Tibial artery (tissue), 4 donors: ENCODE measurements at regions not wholly inside any gene's neighbourhood (a gene's known extent, or its start where the extent isn't known, plus 50 kb on each side); places are given as distances from the start of the nearest gene placed in this dataset.

ENCODE experiments used
- DNase-seq, 2 donors: peaks; one replicate each; pipeline ENCODE4 v3.0.0-alpha.2; 2019
- H3K27ac ChIP-seq, 2 donors: fragments of 200-600 bp; sonication (generic) in 1 of 2; 1 replicate in 1 of 2; 2 replicates in 1 of 2; pipeline ENCODE4 v1.5.1; 2018 to 2019; ENCODE audit warnings: mild to moderate bottlenecking in 1 of 2
- H3K27me3 ChIP-seq, 2 donors: fragments of 200-600 bp; sonication (generic) in 1 of 2; one replicate each; pipeline versions ENCODE4 v1.5.1 to v1.6.0; 2016 to 2019
- H3K36me3 ChIP-seq, 3 donors: fragments of 200-600 bp; sonication (generic) in 2 of 3; one replicate each; pipeline ENCODE4 v1.5.1; 2016 to 2019; ENCODE audit warnings: mild to moderate bottlenecking in 2 of 3
- H3K4me1 ChIP-seq, 4 donors: fragments of 200-600 bp; sonication (generic) in 2 of 4; 1 replicate in 3 of 4; 2 replicates in 1 of 4; pipeline ENCODE4 v1.5.1; 2016 to 2019
- H3K4me3 ChIP-seq, 2 donors: fragments of 200-600 bp; sonication (generic) in 1 of 2; 1 replicate in 1 of 2; 2 replicates in 1 of 2; pipeline ENCODE4 v1.5.1; 2018 to 2019; ENCODE audit warnings: mild to moderate bottlenecking in 2 of 2
- H3K9me3 ChIP-seq, 3 donors: fragments of 200-600 bp; sonication (generic) in 1 of 3; one replicate each; pipeline ENCODE4 v1.5.1; 2016 to 2019
- intact Hi-C: fragments of 100-400 bp; cut with DNase I; formaldehyde crosslinking; loops from one replicate; pipeline ENCODE4 v1.15.0; 2023; ENCODE audit warnings: low total_unique reads
- TF ChIP-seq, protein P1 (sequence below), 2 experiments: fragments of 200-600 bp in 1 of 2; fragments of 450-650 bp in 1 of 2; IDR thresholded peaks; one replicate each; pipeline ENCODE4 v1.5.1; 2017 to 2019; ENCODE audit warnings: antibody characterized with exemption in 2 of 2, mild to moderate bottlenecking in 1 of 2, moderate library complexity in 1 of 2

DNA sequence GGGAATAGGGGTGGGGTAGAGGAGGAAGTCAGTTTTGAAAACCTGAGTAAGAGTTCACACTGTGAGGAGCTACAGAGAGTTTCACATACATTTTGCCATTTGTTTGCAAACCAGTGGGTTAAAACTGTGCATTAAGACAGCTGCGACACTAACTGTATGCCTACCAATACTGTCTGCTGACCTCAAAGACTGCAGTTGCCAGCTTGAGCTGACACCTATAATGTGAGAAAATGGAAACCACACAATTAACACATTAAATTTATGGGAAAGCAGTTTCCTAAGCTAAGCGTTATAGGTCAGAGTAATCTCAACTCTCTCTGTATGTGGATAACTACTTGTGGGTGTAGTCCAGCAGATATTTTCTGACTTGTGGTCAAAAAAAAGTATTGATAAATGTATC is 756.6 kb upstream of the GCFC2 start:
- no peaks in the 10 kb centered on the region for H3K27me3 ChIP-seq
- H3K4me1 ChIP-seq: no peaks in the 10 kb centered on the region
- intact Hi-C loops: no loop called here
- no peaks in the 10 kb centered on the region for H3K9me3 ChIP-seq
- H3K27ac ChIP-seq: no peak overlapping the region
- TF ChIP-seq, protein P1, sequence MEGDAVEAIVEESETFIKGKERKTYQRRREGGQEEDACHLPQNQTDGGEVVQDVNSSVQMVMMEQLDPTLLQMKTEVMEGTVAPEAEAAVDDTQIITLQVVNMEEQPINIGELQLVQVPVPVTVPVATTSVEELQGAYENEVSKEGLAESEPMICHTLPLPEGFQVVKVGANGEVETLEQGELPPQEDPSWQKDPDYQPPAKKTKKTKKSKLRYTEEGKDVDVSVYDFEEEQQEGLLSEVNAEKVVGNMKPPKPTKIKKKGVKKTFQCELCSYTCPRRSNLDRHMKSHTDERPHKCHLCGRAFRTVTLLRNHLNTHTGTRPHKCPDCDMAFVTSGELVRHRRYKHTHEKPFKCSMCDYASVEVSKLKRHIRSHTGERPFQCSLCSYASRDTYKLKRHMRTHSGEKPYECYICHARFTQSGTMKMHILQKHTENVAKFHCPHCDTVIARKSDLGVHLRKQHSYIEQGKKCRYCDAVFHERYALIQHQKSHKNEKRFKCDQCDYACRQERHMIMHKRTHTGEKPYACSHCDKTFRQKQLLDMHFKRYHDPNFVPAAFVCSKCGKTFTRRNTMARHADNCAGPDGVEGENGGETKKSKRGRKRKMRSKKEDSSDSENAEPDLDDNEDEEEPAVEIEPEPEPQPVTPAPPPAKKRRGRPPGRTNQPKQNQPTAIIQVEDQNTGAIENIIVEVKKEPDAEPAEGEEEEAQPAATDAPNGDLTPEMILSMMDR (IDR thresholded peaks at IDR 0.05): no peak
- DNase-seq: no peak
- no peaks in the 10 kb centered on the region for H3K36me3 ChIP-seq
- no peak overlapping the region for H3K4me3 ChIP-seq

DNA sequence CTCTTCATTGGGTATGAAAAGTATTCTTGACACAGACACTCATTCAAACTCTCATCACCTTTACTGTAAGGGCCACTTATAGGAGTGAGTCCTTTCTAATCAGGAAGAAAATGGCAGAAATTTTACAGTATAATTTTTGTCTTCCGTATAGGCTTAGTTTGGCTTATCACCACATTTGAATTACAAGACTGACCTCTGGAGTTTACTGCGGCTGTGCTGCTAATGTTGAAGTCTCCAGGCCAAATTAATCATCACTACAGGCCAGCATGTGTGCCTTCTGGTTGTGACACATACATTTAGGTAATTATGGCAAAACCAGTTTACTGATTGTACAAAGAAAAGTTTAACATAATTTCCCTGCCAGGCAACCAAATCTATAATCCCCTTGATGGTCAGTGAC is 753.6 kb upstream of the GCFC2 start:
- no peaks in the 10 kb centered on the region for H3K36me3 ChIP-seq
- H3K4me3 ChIP-seq: no peak overlapping the region
- DNase-seq: no peak
- no peaks in the 10 kb centered on the region for H3K4me1 ChIP-seq
- no peak overlapping the region for H3K27ac ChIP-seq
- H3K9me3 ChIP-seq: no peaks in the 10 kb centered on the region
- TF ChIP-seq, protein P1 (IDR thresholded peaks at IDR 0.05): no peak
- H3K27me3 ChIP-seq: no peaks in the 10 kb centered on the region
- intact Hi-C loops: no loop called here

DNA sequence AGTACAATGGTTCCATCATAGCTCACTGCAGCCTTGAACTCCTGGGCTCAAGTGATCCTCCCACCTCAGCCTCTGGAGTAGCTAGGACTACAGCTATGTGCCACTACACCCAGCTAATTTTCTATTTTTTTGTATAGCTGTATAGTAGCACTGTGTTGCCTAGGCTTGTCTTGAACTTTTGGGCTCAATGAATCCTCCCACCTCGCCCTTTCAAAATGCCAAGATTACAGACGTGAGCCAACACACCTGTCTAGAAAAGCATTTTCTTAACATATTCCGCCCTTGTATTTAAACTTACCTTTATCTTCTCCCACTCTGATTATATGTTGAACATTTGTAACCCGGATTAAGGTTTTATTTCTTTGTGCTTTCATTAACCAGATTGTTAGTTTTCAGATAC is 750.7 kb upstream of the GCFC2 start:
- Histone ChIP-seq H3K4me1 (no peaks in the 10 kb centered on the region), H3K9me3 (no peaks in the 10 kb centered on the region), H3K27me3 (no peaks in the 10 kb centered on the region), H3K27ac (no peak overlapping the region), H3K4me3 (no peak overlapping the region), H3K36me3 (no peaks in the 10 kb centered on the region)
- DNase-seq: no peak
- intact Hi-C loops: no loop called here
- TF ChIP-seq, protein P1 (IDR thresholded peaks at IDR 0.05): no peak

DNA sequence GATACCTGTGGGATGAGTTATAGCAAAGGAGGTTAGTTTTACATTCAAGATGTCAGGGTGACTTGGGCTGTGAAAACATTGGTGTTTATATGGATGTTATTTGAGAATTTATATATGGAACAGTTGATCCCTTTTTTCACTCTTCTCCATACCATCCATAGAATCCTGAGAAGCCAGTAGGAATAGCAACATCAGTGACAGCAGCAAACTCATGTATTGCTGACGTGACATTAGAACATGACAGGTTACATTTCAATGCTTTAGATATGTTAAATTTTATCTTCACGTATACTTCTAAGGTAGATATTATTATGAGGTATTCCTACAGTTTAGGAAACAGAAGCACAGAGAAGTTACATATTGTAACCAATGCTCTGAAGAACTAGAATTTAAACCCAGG is 745.2 kb upstream of the GCFC2 start:
- TF ChIP-seq, protein P1 (IDR thresholded peaks at IDR 0.05): no peak
- no peaks in the 10 kb centered on the region for H3K4me1 ChIP-seq
- no peak overlapping the region for H3K4me3 ChIP-seq
- no peaks in the 10 kb centered on the region for H3K36me3 ChIP-seq
- H3K27me3 ChIP-seq: no peaks in the 10 kb centered on the region
- H3K27ac ChIP-seq: no peak overlapping the region
- intact Hi-C loops: no loop called here
- DNase-seq: no peak
- H3K9me3 ChIP-seq: no peaks in the 10 kb centered on the region

DNA sequence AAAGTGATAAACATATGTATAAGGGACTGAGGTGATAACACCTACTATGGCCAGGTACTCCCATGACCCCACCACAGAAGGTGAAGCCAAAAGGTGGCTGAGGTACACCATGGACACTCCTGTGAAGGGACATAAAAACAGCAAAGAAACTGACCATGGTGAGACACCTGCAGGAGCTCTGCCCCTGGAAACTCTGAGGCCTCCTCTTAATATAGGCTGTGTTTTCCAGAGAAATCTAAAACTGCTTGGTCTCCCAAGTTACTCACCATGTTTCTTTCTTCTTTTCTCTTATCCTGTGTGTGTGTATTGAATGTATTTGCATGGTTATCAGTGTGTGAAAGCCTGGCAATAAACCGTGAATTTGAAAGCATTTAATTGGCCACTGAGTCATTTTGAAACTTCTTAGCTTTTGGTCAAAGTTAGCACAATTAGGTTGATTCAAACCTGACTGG is 739.3 kb upstream of the GCFC2 start:
- Histone ChIP-seq H3K4me1 (no peaks in the 10 kb centered on the region), H3K9me3 (no peaks in the 10 kb centered on the region), H3K36me3 (no peaks in the 10 kb centered on the region), H3K27ac (no peak overlapping the region), H3K27me3 (no peaks in the 10 kb centered on the region), H3K4me3 (no peak overlapping the region)
- no peak for DNase-seq
- TF ChIP-seq, protein P1 (IDR thresholded peaks at IDR 0.05): no peak
- intact Hi-C loops: no loop called here

DNA sequence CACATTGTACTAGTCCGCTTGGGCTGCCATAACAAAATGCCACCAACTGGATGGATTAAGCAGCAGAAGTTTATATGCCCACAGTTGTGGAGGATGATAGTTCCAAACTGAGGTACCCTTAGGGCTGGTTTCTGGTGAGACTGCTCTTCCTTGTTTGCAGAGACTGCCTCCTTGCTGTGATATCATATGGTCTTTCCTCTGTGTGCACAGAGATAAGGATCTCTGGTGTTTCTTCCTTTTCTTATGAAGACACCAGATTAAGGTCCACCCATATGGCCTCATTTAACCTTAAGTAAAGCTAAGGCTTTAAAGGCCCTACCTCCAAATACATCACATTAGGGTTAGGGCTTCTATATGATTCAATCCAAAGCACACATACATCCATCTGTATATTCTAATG is 738.2 kb upstream of the GCFC2 start:
- H3K9me3 ChIP-seq: peaks cover 0 to 4% (median 0%) of the 10 kb centered on the region in 3 donors
- H3K4me1 ChIP-seq: no peaks in the 10 kb centered on the region
- no peaks in the 10 kb centered on the region for H3K36me3 ChIP-seq
- DNase-seq: no peak
- intact Hi-C loops: no loop called here
- H3K27me3 ChIP-seq: no peaks in the 10 kb centered on the region
- H3K27ac ChIP-seq: no peak overlapping the region
- TF ChIP-seq, protein P1 (IDR thresholded peaks at IDR 0.05): no peak
- H3K4me3 ChIP-seq: no peak overlapping the region
